ENCODE measurements at regions not wholly inside any gene's neighbourhood (a gene's known extent, or its start where the extent isn't known, plus 50 kb on each side); places are given as distances from the start of the nearest gene placed in this dataset.

DNA sequence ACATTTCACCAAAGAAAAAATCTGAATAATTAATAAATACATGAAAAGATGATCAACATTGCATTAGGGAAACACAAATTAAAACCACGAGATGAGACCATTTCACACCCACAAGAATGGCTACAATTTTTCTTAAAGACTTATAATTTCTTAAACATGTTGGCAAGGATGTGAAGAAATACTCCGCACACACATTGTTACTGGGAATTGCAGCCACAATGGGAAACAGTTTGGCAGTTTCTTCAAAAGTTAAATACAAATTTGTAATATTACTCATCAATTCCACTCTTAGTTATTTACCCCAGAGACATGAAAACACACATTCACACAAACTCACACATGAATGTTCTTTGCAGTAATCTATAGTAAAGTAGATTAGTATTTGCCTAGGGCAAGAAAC, 363.3 kb upstream of the SMIM21 start:
- TF ChIP-seq, protein P1, sequence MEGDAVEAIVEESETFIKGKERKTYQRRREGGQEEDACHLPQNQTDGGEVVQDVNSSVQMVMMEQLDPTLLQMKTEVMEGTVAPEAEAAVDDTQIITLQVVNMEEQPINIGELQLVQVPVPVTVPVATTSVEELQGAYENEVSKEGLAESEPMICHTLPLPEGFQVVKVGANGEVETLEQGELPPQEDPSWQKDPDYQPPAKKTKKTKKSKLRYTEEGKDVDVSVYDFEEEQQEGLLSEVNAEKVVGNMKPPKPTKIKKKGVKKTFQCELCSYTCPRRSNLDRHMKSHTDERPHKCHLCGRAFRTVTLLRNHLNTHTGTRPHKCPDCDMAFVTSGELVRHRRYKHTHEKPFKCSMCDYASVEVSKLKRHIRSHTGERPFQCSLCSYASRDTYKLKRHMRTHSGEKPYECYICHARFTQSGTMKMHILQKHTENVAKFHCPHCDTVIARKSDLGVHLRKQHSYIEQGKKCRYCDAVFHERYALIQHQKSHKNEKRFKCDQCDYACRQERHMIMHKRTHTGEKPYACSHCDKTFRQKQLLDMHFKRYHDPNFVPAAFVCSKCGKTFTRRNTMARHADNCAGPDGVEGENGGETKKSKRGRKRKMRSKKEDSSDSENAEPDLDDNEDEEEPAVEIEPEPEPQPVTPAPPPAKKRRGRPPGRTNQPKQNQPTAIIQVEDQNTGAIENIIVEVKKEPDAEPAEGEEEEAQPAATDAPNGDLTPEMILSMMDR (IDR thresholded peaks at IDR 0.05): no peak
- TF ChIP-seq POLR2A (IDR thresholded peaks at IDR 0.05): no peak
